ENCODE measurements at regions not wholly inside any gene's neighbourhood (a gene's known extent, or its start where the extent isn't known, plus 50 kb on each side); places are given as distances from the start of the nearest gene placed in this dataset.

GRCh38 chr2:240360645-240361475, 74.6 kb upstream of the GPC1 start:
- no peaks in the 10 kb centered on the region for H3K27me3 Mint-ChIP-seq
- H3K27ac Mint-ChIP-seq, result no peak overlapping the region
- H3K9me3 Mint-ChIP-seq, result peaks cover 9% of the 10 kb centered on the region
- H3K4me1 Mint-ChIP-seq, result no peaks in the 10 kb centered on the region
- ATAC-seq (replicated peaks), result no peak
- H3K4me3 Mint-ChIP-seq, result no peak overlapping the region
- H3K36me3 Mint-ChIP-seq (ENCODE audit: low read depth), result no peaks in the 10 kb centered on the region

- no peaks in the 10 kb centered on the region for H3K4me1 Mint-ChIP-seq
Observed at GRCh38 chr2:240362216-240362755, 73.2 kb upstream of the GPC1 start.

GRCh38 chr2:240362826-240363745, 72.4 kb upstream of the GPC1 start:
- Mint-ChIP-seq H3K4me3 (no peak overlapping the region), H3K4me1 (no peaks in the 10 kb centered on the region)

More at GRCh38 chr2:240362216-240362755, 73.2 kb upstream of the GPC1 start:
- Mint-ChIP-seq H3K4me3 (no peak overlapping the region), H3K27ac (no peak overlapping the region), H3K36me3 (ENCODE audit: low read depth) (no peaks in the 10 kb centered on the region), H3K9me3 (peaks cover 9% of the 10 kb centered on the region), H3K27me3 (no peaks in the 10 kb centered on the region)
- ATAC-seq (replicated peaks), result no peak

GRCh38 chr2:240363746-240364581, 71.5 kb upstream of the GPC1 start:
- ATAC-seq (replicated peaks), result no peak
- Mint-ChIP-seq H3K4me1 (no peaks in the 10 kb centered on the region), H3K27ac (no peak overlapping the region)

More at GRCh38 chr2:240362826-240363745, 72.4 kb upstream of the GPC1 start:
- Mint-ChIP-seq H3K9me3 (peaks cover 9% of the 10 kb centered on the region), H3K27me3 (no peaks in the 10 kb centered on the region), H3K36me3 (ENCODE audit: low read depth) (no peaks in the 10 kb centered on the region), H3K27ac (no peak overlapping the region)
- no peak for ATAC-seq (replicated peaks)

GRCh38 chr2:240364582-240364960, 70.9 kb upstream of the GPC1 start:
- Mint-ChIP-seq H3K4me1 (no peaks in the 10 kb centered on the region), H3K4me3 (no peak overlapping the region), H3K27ac (no peak overlapping the region), H3K36me3 (ENCODE audit: low read depth) (no peaks in the 10 kb centered on the region), H3K27me3 (no peaks in the 10 kb centered on the region), H3K9me3 (peaks cover 9% of the 10 kb centered on the region)
- ATAC-seq (replicated peaks), result no peak

More at GRCh38 chr2:240363746-240364581, 71.5 kb upstream of the GPC1 start:
- Mint-ChIP-seq H3K36me3 (ENCODE audit: low read depth) (no peaks in the 10 kb centered on the region), H3K9me3 (peaks cover 9% of the 10 kb centered on the region), H3K27me3 (no peaks in the 10 kb centered on the region), H3K4me3 (no peak overlapping the region)

- Mint-ChIP-seq H3K4me3 (no peak overlapping the region), H3K4me1 (no peaks in the 10 kb centered on the region), H3K27me3 (no peaks in the 10 kb centered on the region), H3K9me3 (peaks cover 9% of the 10 kb centered on the region), H3K27ac (no peak overlapping the region), H3K36me3 (ENCODE audit: low read depth) (no peaks in the 10 kb centered on the region)
- ATAC-seq (replicated peaks), result no peak
Observed at GRCh38 chr2:240364961-240365775, 70.3 kb upstream of the GPC1 start.

- Mint-ChIP-seq H3K27ac (no peak overlapping the region), H3K4me3 (no peak overlapping the region), H3K4me1 (no peaks in the 10 kb centered on the region), H3K9me3 (peaks cover 2% of the 10 kb centered on the region), H3K36me3 (ENCODE audit: low read depth) (no peaks in the 10 kb centered on the region), H3K27me3 (no peaks in the 10 kb centered on the region)
- no peak for ATAC-seq (replicated peaks)
Observed at GRCh38 chr2:240365971-240366471, 69.4 kb upstream of the GPC1 start.

- Mint-ChIP-seq H3K27ac (no peak overlapping the region), H3K9me3 (no peaks in the 10 kb centered on the region), H3K27me3 (no peaks in the 10 kb centered on the region), H3K36me3 (ENCODE audit: low read depth) (no peaks in the 10 kb centered on the region), H3K4me1 (no peaks in the 10 kb centered on the region), H3K4me3 (no peak overlapping the region)
- no peak for ATAC-seq (replicated peaks)
Observed at GRCh38 chr2:240366901-240367300, 68.6 kb upstream of the GPC1 start.

- Mint-ChIP-seq H3K4me3 (no peak overlapping the region), H3K27ac (no peak overlapping the region), H3K27me3 (no peaks in the 10 kb centered on the region), H3K4me1 (no peaks in the 10 kb centered on the region), H3K9me3 (no peaks in the 10 kb centered on the region), H3K36me3 (ENCODE audit: low read depth) (no peaks in the 10 kb centered on the region)
- ATAC-seq (replicated peaks), result no peak
Observed at GRCh38 chr2:240367721-240368120, 67.7 kb upstream of the GPC1 start.

- no peak overlapping the region for H3K27ac Mint-ChIP-seq
Observed at GRCh38 chr2:240368781-240369331, 66.6 kb upstream of the GPC1 start.

GRCh38 chr2:240369335-240369734, 66.1 kb upstream of the GPC1 start:
- H3K9me3 Mint-ChIP-seq, result no peaks in the 10 kb centered on the region
- no peak overlapping the region for H3K4me3 Mint-ChIP-seq
- H3K27ac Mint-ChIP-seq, result no peak overlapping the region
- no peaks in the 10 kb centered on the region for H3K36me3 Mint-ChIP-seq (ENCODE audit: low read depth)
- no peak for ATAC-seq (replicated peaks)
- H3K27me3 Mint-ChIP-seq, result no peaks in the 10 kb centered on the region
- H3K4me1 Mint-ChIP-seq, result no peaks in the 10 kb centered on the region

More at GRCh38 chr2:240368781-240369331, 66.6 kb upstream of the GPC1 start:
- Mint-ChIP-seq H3K4me1 (no peaks in the 10 kb centered on the region), H3K36me3 (ENCODE audit: low read depth) (no peaks in the 10 kb centered on the region), H3K27me3 (no peaks in the 10 kb centered on the region), H3K4me3 (no peak overlapping the region), H3K9me3 (no peaks in the 10 kb centered on the region)
- ATAC-seq (replicated peaks), result no peak

- Mint-ChIP-seq H3K27ac (no peak overlapping the region), H3K36me3 (ENCODE audit: low read depth) (no peaks in the 10 kb centered on the region), H3K27me3 (no peaks in the 10 kb centered on the region), H3K9me3 (no peaks in the 10 kb centered on the region), H3K4me3 (no peak overlapping the region), H3K4me1 (no peaks in the 10 kb centered on the region)
- ATAC-seq (replicated peaks), result no peak
Observed at GRCh38 chr2:240369801-240370585, 65.5 kb upstream of the GPC1 start.
